GM18498 (cell line): ENCODE measurements at regions not wholly inside any gene's neighbourhood (a gene's known extent, or its start where the extent isn't known, plus 50 kb on each side); places are given as distances from the start of the nearest gene placed in this dataset.

Source experiments
- ATAC-seq: cut with Tn5 transposase; IDR thresholded peaks from one replicate; pipeline ENCODE4 v1.9.1; 2021; ENCODE audit warnings: mild to moderate bottlenecking, moderate library complexity; ENCODE audit not compliant: unreplicated experiment

DNA sequence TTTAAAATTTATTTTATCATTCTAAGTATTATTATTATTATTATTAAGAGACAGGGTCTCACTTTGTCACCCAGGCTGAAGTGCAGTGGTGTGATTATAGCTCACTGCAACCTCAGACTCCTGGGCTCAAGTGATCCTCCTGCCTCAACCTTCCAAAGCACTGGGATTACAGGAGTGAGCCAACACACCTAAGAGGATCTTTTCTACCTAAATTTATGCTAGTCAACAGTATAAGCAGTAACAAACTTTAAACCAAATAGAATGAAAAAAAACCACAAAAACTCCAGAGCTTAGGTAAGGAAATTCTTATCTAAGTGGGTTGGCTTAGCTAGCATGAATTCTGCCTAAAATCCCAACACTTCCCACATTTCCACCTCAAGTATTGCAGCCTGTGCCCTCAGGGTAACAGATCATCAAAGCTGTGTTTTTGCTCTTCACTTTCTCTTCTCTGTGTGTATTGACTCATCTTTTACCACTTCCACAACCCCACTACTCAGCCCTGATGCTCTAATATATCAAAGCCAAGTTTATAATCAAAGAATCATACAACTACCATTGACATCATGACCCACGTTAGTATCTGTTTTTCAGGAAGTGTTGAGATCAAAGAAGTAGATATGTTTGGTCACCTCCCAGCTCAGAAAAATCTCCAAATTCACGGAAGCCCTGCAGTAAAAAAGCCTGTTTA lies 93.7 kb upstream of the SPON1 start:
- ATAC-seq: no peak

DNA sequence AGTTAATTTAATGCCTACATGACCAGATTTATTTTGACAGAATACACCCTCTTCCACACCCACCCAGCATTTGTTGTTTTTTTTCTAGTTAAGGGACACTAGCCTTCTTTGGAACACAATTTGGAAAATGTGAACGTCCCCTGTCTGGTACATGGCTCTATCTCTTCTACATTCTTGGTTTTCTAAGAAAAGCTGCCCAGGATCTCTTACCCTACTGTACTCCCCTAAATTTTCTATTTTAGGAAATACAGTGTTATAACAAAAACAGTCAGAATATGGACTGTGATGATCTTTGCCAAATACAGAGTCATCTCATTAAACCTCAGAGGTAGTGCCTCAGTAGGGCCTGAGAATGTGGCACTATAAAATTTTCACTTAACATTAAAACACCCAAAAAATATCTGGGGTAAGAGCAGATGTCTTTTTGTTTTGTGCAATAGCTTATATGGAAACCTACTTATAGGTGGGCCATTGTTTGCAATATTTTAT lies 93.1 kb upstream of the SPON1 start:
- ATAC-seq: no peak

DNA sequence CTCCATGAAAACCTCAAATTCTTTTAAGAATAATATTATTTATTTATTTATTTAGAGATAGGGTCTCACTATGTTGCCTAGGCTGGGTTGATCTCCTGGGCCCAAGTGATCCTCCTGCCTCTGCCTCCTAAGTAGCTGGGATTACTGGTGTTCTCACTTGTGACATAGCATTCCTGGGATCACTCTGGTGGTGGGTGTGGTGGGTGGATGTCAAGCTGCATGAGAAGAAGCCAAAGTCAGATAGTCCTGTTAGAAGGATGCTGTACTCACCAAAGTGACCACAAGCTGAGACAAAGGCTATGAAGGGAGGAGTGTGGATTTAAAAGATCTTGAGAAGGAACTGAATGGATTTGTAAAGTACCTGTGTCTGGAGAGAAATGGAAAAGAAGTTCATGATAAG lies 87.9 kb upstream of the SPON1 start:
- no peak for ATAC-seq

DNA sequence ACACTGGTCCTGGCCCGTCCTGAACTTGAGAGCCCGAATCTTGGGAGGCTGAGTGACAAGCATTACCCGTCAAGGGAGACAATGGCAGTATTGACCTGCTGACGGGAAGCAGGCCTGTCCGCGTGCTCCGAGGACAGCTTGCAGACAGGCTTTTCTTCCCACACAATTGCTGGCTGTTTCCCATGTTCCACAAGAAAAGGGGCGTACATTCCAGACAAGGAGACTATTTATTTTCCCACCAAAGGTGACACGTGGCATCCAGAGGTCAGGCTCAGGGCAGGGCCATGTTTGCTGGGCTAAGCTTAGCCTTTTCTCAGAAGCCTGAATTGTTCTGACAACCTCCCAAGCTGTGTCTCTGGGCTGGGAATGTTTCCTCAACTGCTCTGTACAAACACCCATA lies 86.9 kb upstream of the SPON1 start:
- no peak for ATAC-seq

DNA sequence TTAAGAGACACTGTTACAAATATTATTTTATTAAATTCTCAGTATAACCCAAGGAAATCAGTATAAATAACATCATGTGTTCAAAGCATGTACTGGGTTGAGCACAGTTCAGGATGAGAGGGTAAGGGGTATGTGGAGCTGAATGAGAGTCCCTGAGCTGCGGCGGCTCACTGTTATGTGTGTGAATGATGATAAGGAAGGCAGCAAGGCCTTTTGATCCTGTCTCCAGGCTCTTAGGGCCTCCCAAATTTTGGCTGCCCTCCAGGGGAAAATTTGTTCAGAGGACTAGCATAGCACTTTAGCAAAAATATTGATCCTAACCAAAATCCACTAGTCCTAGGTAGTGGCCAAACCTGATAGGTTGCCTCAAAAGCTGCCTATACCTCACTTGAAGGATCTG lies 86.1 kb upstream of the SPON1 start:
- ATAC-seq: no peak

DNA sequence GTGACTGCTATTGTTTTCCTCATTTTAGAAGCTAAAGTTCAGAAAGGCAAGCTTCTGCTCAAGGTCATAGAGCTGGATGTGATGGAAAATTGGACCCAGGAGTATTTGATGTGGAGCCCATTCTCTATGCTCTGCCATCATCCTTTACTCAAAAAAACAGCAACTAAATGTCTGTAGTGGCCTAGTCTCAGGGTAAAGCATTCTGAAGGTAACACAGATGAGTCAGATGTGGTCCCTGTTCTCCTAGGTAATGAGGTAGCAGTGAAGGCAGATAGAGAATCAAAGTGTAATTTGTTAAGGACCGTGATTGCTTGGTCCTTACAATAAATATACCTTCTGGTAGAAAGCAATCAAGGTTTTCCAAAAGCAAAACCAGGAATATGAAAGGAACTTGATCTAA lies 84.4 kb upstream of the SPON1 start:
- ATAC-seq: no peak

DNA sequence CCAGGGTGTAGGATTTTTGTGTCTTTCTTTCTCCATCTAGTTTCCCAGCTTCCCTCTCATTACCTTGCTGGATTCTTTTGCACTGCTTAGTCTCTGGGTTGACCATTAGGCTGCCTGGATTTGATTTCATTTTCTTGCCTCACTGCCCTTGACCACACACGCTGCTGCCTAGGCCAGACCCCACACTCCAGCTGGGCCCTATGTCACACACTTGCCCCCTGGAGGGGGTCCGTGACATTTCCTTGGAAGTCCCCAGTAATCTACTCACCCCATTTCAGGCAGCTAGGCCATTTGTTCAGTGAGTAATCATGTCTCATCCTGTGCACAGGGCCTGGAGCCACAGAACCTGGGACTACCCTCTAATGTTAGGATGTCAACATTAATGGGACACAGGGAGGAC lies 81.9 kb upstream of the SPON1 start:
- ATAC-seq: no peak

DNA sequence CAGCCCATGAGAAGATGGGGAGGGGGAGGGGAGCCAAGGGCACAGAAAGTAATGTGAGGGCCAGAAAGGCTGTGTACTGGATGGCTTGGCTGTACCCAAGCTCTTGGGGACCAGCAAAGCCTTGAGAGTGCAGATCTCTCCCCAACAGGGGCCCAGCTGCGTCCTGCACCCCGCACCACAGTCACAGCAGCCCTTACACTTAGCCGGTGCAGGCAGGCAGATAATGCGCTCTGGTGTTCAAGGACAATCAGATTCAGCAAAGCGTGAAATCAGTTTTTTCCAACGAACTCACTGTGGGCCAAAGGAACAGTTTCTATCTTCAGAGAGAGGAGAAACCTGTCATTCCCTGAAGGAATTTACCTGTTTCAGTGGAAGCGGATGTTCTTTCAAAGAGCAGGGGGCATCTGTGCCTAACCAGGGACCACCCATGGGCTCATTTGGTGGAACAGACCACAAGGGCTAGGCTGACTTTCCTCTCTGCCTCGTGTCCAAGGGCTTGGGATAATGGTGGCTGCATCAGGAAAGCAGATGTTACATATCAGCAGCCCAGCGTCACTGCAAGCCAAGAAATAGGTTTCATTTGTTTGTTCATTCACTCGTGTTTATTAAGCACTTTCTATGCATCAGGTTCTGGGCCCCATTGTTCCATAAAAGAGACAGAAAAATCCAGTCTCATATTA lies 81.2 kb upstream of the SPON1 start:
- no peak for ATAC-seq

DNA sequence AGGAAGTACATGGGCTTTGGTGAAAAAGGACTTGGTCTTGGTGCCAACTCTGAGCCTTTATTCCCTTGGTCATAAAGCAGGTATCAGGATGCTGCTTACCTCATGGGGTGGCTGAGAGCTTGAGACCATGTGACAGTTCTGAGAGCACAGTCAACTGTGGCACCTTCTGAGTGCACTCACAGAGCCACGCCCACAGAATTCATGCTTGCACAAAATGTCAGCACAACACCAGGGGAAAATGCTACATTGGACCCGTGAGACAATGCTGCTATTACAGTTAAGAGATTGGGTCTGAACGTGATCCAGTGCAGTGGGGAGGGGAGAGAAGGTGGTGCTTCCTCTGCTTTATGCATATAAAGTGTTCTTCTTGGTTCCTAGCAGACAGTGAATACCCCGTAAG lies 79.5 kb upstream of the SPON1 start:
- peak; percentile 65 for ATAC-seq

DNA sequence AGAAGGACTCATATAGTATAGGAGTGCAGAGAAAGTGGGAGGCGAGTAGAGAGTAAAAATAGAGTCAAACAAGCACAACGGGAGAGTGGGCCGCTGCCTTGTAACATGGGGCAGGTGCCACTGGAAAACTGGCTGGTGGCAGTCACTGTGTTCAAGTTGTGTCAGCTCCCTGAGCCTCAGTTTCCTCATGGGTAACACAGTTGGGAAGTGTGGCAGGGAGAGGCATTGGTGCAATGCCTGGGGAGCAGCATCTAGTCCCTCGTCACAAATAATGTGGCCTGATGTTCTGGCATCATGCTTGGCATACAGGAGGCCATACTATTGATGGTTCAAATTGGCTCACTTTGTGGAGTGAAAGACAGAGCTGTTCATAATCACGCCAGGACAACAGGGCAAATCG lies 78.9 kb upstream of the SPON1 start:
- no peak for ATAC-seq

DNA sequence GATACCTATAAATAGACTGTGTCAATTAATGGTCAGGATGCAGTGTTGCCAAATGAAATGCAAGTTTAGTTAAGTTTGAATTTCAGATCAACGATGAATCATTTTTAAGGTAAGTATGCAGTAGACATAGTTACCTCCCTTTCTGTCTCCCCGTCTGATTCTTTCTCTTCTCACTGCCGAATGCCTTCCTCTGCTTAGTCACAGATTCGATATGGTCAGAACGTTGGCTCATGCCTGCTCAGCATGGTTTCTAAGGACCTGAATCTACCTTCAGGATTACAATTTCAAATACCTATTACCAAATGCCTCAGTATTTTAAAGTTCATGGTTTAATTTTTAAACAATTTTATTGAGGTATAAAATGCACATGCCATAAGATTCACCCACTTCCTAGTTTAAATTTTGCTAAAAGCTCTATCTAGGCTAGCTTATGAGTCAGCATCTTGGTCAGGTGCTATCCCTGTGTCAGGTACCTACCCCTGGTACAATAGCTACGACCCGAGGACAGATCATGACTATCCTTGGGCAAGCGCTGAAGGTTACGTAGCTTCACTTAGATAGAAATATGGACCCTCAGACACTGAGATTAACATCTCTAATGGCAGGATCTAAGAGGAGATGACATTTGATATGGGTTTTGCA lies 78.2 kb upstream of the SPON1 start:
- no peak for ATAC-seq

DNA sequence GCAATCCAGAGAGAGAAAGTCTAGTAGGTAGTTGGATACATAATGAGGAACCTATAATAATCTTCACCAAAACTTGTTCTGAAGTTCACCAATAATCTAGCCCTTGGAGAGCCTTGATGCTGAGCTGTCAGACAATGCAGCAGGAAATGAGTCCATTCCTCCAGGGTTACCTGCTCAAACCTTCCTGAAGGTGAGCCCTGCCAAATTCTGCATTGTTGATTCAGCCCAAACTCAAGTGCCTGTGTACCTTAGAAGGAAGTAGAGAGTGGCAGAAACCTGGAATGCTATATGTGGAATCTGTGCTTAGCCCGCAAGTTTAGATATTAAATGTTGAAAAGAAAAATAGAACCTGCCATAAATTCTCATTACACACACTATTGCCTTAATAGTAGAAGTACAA lies 77.4 kb upstream of the SPON1 start:
- no peak for ATAC-seq

DNA sequence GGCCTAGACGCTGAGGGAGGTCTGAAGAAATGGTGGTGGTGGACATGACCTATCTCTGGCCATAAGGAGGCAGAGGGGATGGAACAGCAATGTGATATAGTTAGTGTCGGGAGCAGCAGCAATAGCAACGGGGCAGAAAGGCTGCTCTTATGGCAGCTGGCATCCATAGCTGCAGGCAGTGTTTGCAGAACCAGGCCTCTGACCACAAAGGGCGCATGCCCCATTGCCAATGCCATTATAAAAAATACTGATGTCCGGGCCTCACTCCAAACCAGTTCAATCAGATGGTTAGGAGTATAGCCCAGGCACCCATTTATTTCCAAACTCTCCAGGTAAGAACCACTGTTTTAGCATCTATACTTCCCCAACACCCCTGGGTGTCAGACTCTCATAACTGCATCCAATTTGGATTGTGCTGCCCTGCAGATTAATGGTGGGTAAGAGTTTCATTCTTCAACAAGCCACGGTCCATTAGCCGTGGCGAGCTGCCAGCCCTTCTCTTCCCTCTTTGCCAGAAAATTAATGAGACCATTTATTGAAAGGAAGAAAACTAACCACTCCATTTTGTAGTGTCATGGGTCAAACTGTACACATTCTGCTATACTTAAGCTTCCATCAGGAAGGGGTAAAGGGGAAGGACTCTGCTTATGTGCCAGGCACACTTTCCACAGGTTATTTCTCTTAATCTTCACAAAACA lies 72.8 kb upstream of the SPON1 start:
- no peak for ATAC-seq

DNA sequence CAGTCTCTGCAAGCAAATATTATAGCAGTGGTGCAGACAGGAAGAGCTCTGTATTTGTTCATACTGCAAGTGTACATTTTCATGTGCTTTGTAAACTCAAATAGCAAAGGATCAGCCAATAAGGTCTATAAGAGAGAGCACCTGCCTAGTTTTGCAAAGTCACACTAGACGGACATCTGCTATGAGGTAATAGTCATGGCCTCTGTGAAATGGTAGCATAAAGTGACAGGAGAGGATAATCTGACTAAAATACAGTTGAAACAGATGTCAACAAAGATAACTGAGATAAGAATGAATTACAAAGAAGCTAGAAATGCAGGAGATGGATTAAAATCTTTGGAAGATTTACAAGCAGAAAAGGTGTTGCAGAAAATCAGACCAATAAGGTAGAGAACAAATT lies 70.6 kb upstream of the SPON1 start:
- no peak for ATAC-seq

DNA sequence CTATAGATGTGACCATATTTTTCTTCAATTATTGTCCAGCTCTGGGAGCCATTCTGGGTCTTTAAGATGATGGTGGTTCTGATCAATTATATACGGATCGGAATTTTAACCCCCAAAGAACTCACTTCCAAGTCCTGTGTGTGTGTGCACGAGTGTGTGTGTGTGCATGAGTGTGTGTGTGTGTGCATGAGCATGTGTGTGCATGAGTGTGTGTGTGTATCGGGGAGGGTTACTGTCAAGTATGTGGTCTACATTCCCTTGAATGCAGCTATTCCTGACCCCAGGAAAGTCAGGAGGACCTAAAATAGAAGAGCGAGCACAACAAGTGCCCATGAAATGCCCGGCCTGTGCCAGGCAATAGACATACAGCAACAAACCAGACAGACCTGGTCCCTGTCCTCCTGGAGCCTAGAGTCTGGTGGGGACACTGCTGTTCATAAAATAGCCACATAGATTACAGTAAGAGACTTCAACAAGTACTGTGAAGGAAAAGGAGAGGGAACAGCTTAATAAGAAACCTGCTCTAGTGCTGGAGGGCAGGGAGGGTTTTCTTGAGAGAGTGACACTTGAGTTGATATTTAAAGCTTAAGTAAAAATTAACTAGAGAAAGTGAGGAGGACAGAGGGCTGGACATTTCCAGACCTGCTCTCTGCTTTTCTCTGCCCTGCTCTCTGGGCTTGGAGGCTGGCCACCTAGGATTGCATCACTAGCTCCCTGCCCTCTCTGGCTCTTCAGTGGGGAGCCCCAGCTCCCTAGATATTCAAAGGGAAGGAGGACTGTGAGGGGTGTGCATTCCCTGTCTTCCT lies 66.1 kb upstream of the SPON1 start:
- ATAC-seq: no peak

DNA sequence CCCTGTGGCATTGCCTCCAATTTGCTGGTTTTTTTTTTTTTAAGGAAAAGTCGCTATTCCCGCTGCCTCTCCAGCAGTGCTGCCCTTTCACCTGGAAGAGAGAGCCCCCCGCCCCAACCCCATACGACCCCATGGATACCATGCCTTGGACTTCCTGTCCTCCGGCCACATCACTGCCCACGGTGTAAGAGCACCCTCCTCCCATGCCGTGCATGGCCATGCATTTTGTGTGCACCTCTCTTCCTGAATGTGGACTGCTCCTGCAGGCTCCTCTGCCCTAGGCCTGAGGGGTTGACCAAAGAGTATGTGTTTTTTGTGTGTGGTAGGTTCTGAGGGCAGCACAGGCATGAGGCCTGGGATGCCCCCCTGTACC lies 65.6 kb upstream of the SPON1 start:
- no peak for ATAC-seq

DNA sequence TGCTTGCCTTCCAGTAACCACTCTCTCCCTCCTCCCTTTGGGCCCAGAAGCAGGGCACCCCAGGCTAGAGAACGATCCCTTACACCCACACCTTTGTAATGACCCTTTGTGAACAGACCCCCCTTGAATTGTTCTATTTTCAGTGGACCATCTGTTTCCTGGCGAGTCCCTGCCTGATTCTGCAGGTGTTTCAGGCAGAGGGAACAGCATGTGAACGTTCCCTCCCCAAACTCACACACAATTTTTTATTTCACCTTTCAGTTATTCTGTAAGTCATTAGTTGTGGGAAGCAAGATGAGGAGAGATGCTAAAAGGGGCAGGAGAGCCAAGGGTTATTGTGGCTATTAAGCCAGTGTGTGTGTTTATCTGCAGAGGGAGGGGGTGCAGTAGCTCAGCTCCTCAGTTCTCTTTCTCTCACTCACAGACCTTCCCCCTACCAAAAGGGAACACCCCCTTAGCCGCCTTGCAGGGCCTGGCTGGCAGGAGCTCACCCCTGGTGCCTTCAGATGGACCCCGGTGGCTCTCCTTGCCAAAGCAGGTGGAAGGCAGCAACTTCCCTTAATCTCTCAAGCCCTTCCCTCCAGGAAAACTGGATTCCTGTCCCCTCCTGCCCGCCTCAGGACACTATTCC lies 64.8 kb upstream of the SPON1 start:
- ATAC-seq: no peak

DNA sequence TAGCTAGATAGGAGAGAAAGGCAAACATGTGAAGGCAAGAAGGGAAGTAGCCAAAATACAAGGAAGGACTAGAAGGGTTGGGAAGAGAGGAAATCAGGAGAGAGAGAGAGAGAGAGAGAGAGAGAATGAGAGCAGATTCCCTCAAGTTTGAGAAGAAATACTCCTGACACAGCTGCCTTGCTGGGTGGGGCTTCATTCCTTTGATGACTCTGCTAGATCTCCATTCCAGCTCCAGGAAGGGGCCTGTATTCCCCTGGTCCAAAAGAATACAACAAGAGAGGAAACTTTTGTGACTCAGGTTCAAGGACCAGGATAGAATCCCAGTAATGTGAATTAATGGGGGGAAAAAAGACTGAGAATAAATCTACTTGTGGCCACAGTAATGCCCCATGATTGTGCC lies 62.9 kb upstream of the SPON1 start:
- no peak for ATAC-seq

DNA sequence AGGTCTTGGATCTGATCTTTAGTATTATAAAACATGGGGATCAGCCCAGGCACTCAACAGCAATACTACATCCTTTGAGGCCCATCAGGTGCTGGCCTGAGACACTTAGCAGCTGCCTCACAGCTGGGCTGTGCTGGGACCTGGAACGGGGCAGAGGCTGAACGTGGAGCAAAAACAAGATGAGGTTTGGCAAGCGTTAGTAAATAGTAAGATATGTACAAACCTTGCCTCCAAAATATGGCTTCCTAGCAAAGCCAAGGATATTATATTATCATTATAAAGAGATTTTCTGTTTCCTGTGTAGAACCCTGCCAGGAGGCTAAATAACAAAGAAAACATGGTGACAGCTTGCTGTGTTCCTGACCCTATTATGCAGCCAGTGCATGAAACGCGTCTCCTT lies 60.0 kb upstream of the SPON1 start:
- no peak for ATAC-seq

DNA sequence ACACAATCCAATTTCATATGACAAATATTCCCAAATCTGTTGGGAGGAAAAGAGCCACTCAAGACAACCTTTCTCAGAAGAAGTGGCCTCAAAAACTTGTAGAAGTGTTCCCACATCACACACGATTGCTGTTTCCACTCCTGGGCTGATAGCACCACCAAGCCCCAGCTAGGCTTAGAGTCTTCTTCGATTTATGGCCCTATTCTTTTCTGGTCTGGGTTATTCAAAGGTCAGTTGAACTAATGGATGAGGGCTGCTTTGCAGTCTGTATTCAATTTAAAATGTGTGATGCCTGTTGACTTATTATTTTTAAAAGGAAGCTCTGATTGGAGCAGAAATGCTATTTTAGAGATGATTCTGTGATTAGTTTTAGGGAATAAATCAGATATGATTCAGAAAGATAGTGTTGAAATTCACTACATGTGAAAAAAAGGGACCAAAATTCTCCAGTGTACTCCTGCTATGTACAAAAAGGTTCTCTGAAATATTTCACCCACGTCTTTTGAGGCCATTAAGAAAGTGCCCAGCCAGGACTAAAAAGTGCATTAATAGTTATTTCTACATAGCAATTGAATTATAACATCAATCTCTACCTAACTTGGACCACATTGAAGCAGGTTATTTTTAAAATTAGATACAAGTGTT lies 57.3 kb upstream of the SPON1 start:
- ATAC-seq: no peak
